ENCODE measurements at regions not wholly inside any gene's neighbourhood (a gene's known extent, or its start where the extent isn't known, plus 50 kb on each side); places are given as distances from the start of the nearest gene placed in this dataset.

- TF ChIP-seq CTCF (IDR thresholded peaks at IDR 0.05) (no peak), POLR2A (IDR thresholded peaks at IDR 0.05) (no peak)
Observed at GRCh38 chr10:78813998-78814399, 254.8 kb upstream of the ZMIZ1 start.
